K562 (cell line): ENCODE measurements at regions not wholly inside any gene's neighbourhood (a gene's known extent, or its start where the extent isn't known, plus 50 kb on each side); places are given as distances from the start of the nearest gene placed in this dataset.

Experiments used
- ATAC-seq: fragments of 200-7000 bp; cut with Tn5 transposase; 3 replicates; pipeline ENCODE4 v1.9.1; 2020; ENCODE audit warnings: moderate library complexity
- BruUV-seq: library from RNA; stranded (reverse); fragments of 400-500 nt; replicated peaks from 2 replicates; lab custom pipeline; 2021; lab: Mats Ljungman, UMichigan
- CTCF ChIA-PET: fragments of 300-600 bp; formaldehyde crosslinking; extraction: SDS; loops from one replicate; lab custom pipeline; 2021; ENCODE audit warnings: low intra/inter-chr PET ratio; lab: Yijun Ruan, JAX
- POLR2A ChIA-PET: fragments of 300-600, 350-650 bp; sonication (Branson Sonifier 250); formaldehyde crosslinking; extraction: SDS; loops from one replicate; lab custom pipeline; 2021; ENCODE audit warnings: antibody characterized with exemption, inconsistent platforms; lab: Yijun Ruan, JAX
- DNase-seq, 4 experiments: peaks; one replicate each; pipeline versions ENCODE4 v3.0.0 to v3.0.0-alpha.2; 2011 to 2018; ENCODE audit warnings: low spot score in 3 of 4, mixed read lengths in 3 of 4; ENCODE audit errors: extremely low read depth in 1 of 4
- FAIRE-seq: peaks from 2 replicates; lab custom pipeline; 2011; peaks lifted over from hg19 to GRCh38; lab: Jason Lieb, UNC
- H2AFZ ChIP-seq: 2 replicates; pipeline ENCODE4 v1.6.0; 2011; ENCODE audit warnings: low read depth, low read length, control low read depth, inconsistent platforms
- H3K27ac ChIP-seq: fragments of 200-600 bp; 3 replicates; pipeline ENCODE4 v1.8.0; 2011; ENCODE audit warnings: low read depth, mild to moderate bottlenecking, control low read depth, inconsistent platforms, low read length, moderate library complexity, mixed read lengths; ENCODE audit errors: extremely low read depth
- H3K27me3 ChIP-seq, 2 experiments: fragments of 300-600 bp in 1 of 2; 2 replicates in 1 of 2; 3 replicates in 1 of 2; pipeline versions ENCODE4 v1.6.0 to v1.8.0; 2011; ENCODE audit warnings: inconsistent platforms in 2 of 2, low read length in 2 of 2, mild to moderate bottlenecking in 1 of 2, mixed read lengths in 1 of 2, moderate library complexity in 1 of 2; ENCODE audit not compliant: control insufficient read depth in 2 of 2, insufficient read depth in 2 of 2
- H3K36me3 ChIP-seq: fragments of 300-600 bp; 3 replicates; pipeline ENCODE4 v1.8.0; 2011; ENCODE audit warnings: mild to moderate bottlenecking, low read length, inconsistent platforms; ENCODE audit not compliant: control insufficient read depth, insufficient read depth
- H3K4me1 ChIP-seq, 2 experiments: fragments of 200-600 bp in 1 of 2; replicated peaks in 1 of 2; 2 replicates in 1 of 2; 3 replicates in 1 of 2; pipeline versions ENCODE4 v1.5.1 to v1.8.0; 2011; ENCODE audit warnings: inconsistent platforms in 2 of 2, low read length in 2 of 2, mild to moderate bottlenecking in 1 of 2, mixed read lengths in 1 of 2, moderate library complexity in 1 of 2; ENCODE audit not compliant: control insufficient read depth in 2 of 2, insufficient read depth in 2 of 2
- H3K4me2 ChIP-seq: 2 replicates; pipeline ENCODE4 v1.6.1; 2011; ENCODE audit warnings: low read length, control low read depth, inconsistent platforms, mixed read lengths; ENCODE audit not compliant: insufficient read depth
- H3K4me3 ChIP-seq: fragments of 200-600 bp; sonication (generic), shearing (Covaris generic); 2 replicates; pipeline ENCODE4 v1.5.1; 2016; ENCODE audit warnings: control low read depth, inconsistent platforms
- H3K79me2 ChIP-seq: fragments of 200-600 bp; 3 replicates; pipeline ENCODE4 v1.8.0; 2011; ENCODE audit warnings: low read length, inconsistent platforms; ENCODE audit not compliant: control insufficient read depth, insufficient read depth
- H3K9ac ChIP-seq, 2 experiments: 2 replicates each; pipeline versions ENCODE4 v1.6.0 to v1.6.1; 2011; ENCODE audit warnings: low read depth in 2 of 2, low read length in 2 of 2, control low read depth in 1 of 2, inconsistent platforms in 1 of 2, mild to moderate bottlenecking in 1 of 2, mixed read lengths in 1 of 2; ENCODE audit not compliant: insufficient read depth in 1 of 2
- H3K9me1 ChIP-seq: one replicate; pipeline ENCODE4 v1.6.0; 2011; ENCODE audit warnings: inconsistent platforms, mild to moderate bottlenecking, low read length, moderate library complexity; ENCODE audit not compliant: control insufficient read depth, insufficient read depth
- H3K9me3 ChIP-seq: replicated peaks from 2 replicates; pipeline ENCODE4 v1.5.1; 2011; ENCODE audit warnings: low read depth, low read length, inconsistent platforms; ENCODE audit not compliant: control insufficient read depth, insufficient read depth
- H4K20me1 ChIP-seq: replicated peaks from 2 replicates; pipeline ENCODE4 v1.6.1; 2011; ENCODE audit warnings: low read length, inconsistent platforms, mixed read lengths; ENCODE audit not compliant: control insufficient read depth, insufficient read depth
- HDAC1 ChIP-seq, 2 experiments: fragments of 450-650 bp; IDR thresholded peaks; 2 replicates each; pipeline ENCODE4 v1.6.1; 2016 to 2017; ENCODE audit warnings: inconsistent platforms in 1 of 2, mild to moderate bottlenecking in 1 of 2, moderate library complexity in 1 of 2
- TCF3 ChIP-seq: sonication (generic); formaldehyde crosslinking; IDR thresholded peaks from 2 replicates; pipeline ENCODE4 v1.4.0; 2020; ENCODE audit warnings: mild to moderate bottlenecking, missing genetic modification reagents
- TCFL5 ChIP-seq: fragments of 250-450 bp; sonication (Bioruptor Pico); conservative IDR thresholded peaks from 2 replicates; pipeline ENCODE4 v1.6.1; 2021; ENCODE audit warnings: mild to moderate bottlenecking, moderate library complexity, matching md5 sums
- THRB ChIP-seq: fragments of 450-650 bp; formaldehyde crosslinking; conservative IDR thresholded peaks from 2 replicates; pipeline ENCODE4 v1.4.0; 2022; ENCODE audit warnings: mild to moderate bottlenecking, missing genetic modification characterization
- WGBS: fragments of 100-300 bp; shearing (Covaris generic); methylation state at CpG from one replicate; pipeline ENCODE4 v1.1.6; 2016; ENCODE audit warnings: low coverage, mixed read lengths; ENCODE audit not compliant: insufficient coverage; ENCODE audit errors: missing lambda C conversion rate; 5-methylcytosine and 5-hydroxymethylcytosine counted together
- in situ Hi-C: fragments of 300-500 bp; cut with MboI; formaldehyde crosslinking; loops from 4 replicates; pipeline ENCODE4 v1.15.0; 2018; ENCODE audit warnings: inconsistent platforms, mixed read lengths
- intact Hi-C: fragments of 100-400 bp; cut with micrococcal nuclease; formaldehyde crosslinking; loops from 2 replicates; pipeline ENCODE4 v1.14.2; 2022
- TF ChIP-seq, protein P1 (sequence below): fragments of 450-650 bp; IDR thresholded peaks from 2 replicates; pipeline ENCODE4 v1.7.0; 2016; ENCODE audit warnings: borderline replicate concordance

- in situ Hi-C loops, result no loop called here
These were observed 123.8 kb downstream of the LUZP4 start for GRCh38 chrX:115413246-115413878.

More at GRCh38 chrX:115413246-115413878, 123.8 kb downstream of the LUZP4 start:
- Histone ChIP-seq H3K9me1 (no peaks in the 10 kb centered on the region), H3K4me1 (no peaks in the 10 kb centered on the region), H3K9me3 (no peaks in the 10 kb centered on the region), H3K4me3 (no peak overlapping the region), H4K20me1 (no peaks in the 10 kb centered on the region), H3K27ac (no peak overlapping the region), H3K79me2 (no peaks in the 10 kb centered on the region), H3K9ac (no peak overlapping the region), H2AFZ (no peak overlapping the region), H3K4me2 (no peak overlapping the region), H3K36me3 (no peaks in the 10 kb centered on the region), H3K27me3 (no peaks in the 10 kb centered on the region)
- FAIRE-seq (no peak), ATAC-seq (no peak), DNase-seq (no peak)
- BruUV-seq, result no TSS peak
- 0% methylated on average over 4 of the region's 7 CpGs for WGBS
- TF ChIP-seq HDAC1 (IDR thresholded peaks at IDR 0.05) (no peak), THRB (CRISPR knock-in tag) (no peak), TCFL5 (CRISPR knock-in tag) (no peak), TCF3 (no peak)
- TF ChIP-seq, protein P1, sequence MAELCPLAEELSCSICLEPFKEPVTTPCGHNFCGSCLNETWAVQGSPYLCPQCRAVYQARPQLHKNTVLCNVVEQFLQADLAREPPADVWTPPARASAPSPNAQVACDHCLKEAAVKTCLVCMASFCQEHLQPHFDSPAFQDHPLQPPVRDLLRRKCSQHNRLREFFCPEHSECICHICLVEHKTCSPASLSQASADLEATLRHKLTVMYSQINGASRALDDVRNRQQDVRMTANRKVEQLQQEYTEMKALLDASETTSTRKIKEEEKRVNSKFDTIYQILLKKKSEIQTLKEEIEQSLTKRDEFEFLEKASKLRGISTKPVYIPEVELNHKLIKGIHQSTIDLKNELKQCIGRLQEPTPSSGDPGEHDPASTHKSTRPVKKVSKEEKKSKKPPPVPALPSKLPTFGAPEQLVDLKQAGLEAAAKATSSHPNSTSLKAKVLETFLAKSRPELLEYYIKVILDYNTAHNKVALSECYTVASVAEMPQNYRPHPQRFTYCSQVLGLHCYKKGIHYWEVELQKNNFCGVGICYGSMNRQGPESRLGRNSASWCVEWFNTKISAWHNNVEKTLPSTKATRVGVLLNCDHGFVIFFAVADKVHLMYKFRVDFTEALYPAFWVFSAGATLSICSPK, result no peak
- ChIA-PET POLR2A (interaction anchor here (0.7 kb wide), 1 partner anchor 206 kb away, joined by 3 read pairs; no protein-coding TSS in a partner anchor), CTCF (no interaction called here)
- intact Hi-C loops, result no loop called here
